ENCODE measurements at regions not wholly inside any gene's neighbourhood (a gene's known extent, or its start where the extent isn't known, plus 50 kb on each side); places are given as distances from the start of the nearest gene placed in this dataset.

GRCh38 chr5:173755319-173755718 is 132.8 kb upstream of the CPEB4 start:
- TF ChIP-seq, protein P1, sequence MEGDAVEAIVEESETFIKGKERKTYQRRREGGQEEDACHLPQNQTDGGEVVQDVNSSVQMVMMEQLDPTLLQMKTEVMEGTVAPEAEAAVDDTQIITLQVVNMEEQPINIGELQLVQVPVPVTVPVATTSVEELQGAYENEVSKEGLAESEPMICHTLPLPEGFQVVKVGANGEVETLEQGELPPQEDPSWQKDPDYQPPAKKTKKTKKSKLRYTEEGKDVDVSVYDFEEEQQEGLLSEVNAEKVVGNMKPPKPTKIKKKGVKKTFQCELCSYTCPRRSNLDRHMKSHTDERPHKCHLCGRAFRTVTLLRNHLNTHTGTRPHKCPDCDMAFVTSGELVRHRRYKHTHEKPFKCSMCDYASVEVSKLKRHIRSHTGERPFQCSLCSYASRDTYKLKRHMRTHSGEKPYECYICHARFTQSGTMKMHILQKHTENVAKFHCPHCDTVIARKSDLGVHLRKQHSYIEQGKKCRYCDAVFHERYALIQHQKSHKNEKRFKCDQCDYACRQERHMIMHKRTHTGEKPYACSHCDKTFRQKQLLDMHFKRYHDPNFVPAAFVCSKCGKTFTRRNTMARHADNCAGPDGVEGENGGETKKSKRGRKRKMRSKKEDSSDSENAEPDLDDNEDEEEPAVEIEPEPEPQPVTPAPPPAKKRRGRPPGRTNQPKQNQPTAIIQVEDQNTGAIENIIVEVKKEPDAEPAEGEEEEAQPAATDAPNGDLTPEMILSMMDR (IDR thresholded peaks at IDR 0.05; ENCODE audit: low read depth, low read length, missing control alignments): no peak
- DNase-seq (ENCODE audit: extremely low read depth, low read depth): no peak
- no peak overlapping the region for H3K4me3 ChIP-seq (replicated peaks; ENCODE audit: low read depth, low read length)

DNA sequence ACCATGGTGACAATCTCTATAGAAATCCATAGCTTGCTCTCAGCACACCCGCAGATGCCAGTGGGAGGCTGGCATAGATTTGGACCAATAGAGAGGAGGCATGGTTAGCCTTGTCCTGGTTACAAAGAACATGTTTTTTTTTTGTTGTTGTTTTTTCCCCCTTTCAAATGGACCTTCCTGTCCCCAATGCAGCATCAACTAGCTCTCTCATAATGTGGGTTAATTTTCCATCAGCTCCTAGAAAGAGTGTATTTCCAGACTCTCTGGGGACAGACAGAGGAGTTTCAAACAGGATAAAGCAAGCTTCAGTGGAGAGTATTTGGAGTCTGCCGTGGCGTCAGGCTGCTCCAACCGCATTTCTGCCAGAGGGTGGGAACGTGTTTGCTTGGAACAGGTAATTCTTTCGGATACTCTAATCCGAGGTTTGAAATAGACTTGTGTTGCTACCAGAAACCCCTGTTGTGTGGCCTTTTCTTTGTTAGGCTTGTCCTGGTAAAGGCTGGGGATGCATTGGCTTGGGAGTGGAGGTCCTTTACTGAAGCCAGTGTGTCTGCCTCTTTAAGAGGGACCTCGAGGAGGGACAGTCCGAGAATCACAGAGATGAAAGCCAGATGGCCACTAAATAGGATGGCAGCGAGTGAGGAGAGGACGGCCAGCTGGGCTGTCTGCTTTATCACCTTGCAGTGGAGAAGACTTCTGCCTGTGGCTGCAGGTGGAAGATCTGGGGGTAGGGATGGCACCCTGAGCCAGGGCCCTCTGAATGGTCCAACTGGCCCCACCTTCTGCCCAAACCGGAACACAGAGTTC is 130.5 kb upstream of the CPEB4 start:
- H3K4me3 ChIP-seq (replicated peaks; ENCODE audit: low read depth, low read length): no peak overlapping the region
- TF ChIP-seq, protein P1 (IDR thresholded peaks at IDR 0.05; ENCODE audit: low read depth, low read length, missing control alignments): no peak
- DNase-seq (ENCODE audit: extremely low read depth, low read depth): no peak

DNA sequence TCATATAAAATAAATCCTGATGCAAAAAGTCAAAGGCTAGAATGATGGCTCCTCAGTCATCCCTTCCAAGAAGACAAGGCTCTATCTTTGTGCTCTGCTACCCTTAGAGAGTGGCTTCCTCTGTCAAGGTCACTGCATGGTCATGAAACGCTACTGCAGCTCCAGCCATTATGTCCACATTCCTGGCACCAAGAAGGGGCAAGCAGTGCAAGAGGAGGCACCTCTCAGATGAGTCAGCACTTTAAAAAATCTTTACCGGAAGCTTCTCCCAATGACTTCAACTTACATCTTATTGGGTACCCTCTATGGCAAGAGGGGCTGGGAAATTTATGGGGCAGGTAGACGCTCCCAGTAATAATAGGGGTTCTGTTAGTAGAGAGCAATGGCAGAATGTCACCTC is 129.5 kb upstream of the CPEB4 start:
- TF ChIP-seq, protein P1 (IDR thresholded peaks at IDR 0.05; ENCODE audit: low read depth, low read length, missing control alignments): no peak
- no peak overlapping the region for H3K4me3 ChIP-seq (replicated peaks; ENCODE audit: low read depth, low read length)
- no peak for DNase-seq (ENCODE audit: extremely low read depth, low read depth)

- no peak for DNase-seq (ENCODE audit: extremely low read depth, low read depth)
- TF ChIP-seq, protein P1 (IDR thresholded peaks at IDR 0.05; ENCODE audit: low read depth, low read length, missing control alignments): no peak
- no peak overlapping the region for H3K4me3 ChIP-seq (replicated peaks; ENCODE audit: low read depth, low read length)
Observed at GRCh38 chr5:173759691-173760090, 128.5 kb upstream of the CPEB4 start.

- no peak overlapping the region for H3K4me3 ChIP-seq (replicated peaks; ENCODE audit: low read depth, low read length)
- TF ChIP-seq, protein P1 (IDR thresholded peaks at IDR 0.05; ENCODE audit: low read depth, low read length, missing control alignments): no peak
- no peak for DNase-seq (ENCODE audit: extremely low read depth, low read depth)
Observed at GRCh38 chr5:173760461-173761177, 127.5 kb upstream of the CPEB4 start.

DNA sequence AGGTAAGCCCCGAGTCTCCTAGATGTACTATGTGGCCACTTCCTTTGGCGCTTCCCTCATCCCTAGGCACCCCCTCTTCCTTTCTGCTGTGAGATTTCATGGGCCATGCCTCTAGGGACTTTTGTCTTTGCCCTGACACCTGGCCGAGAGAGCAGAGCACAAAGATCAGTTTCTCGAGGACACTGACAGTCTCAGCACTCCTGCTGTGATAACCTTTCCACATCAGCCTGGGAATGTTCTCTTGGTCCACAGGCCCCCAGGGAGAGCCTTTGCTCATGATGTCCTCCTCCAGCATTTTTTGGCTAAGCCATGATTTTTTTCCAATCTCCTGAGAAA is 127.0 kb upstream of the CPEB4 start:
- H3K4me3 ChIP-seq (replicated peaks; ENCODE audit: low read depth, low read length): no peak overlapping the region
- DNase-seq (ENCODE audit: extremely low read depth, low read depth): no peak
- TF ChIP-seq, protein P1 (IDR thresholded peaks at IDR 0.05; ENCODE audit: low read depth, low read length, missing control alignments): no peak

Data from HFF-Myc (cell line).